HAP-1 (cell line): ENCODE measurements at regions not wholly inside any gene's neighbourhood (a gene's known extent, or its start where the extent isn't known, plus 50 kb on each side); places are given as distances from the start of the nearest gene placed in this dataset.
"Not testable (repeated sequence)": the region's sequence is repeated elsewhere in the genome, so short reads cannot be mapped to it uniquely, and the experiment has no call there.

Source experiments
- DNase-seq, 2 experiments: peaks; one replicate each; pipeline ENCODE4 v3.0.0-alpha.2; 2016 to 2020; ENCODE audit warnings: low spot score in 2 of 2
- H3K27me3 ChIP-seq: fragments of 250-450 bp; sonication (Bioruptor Pico); 2 replicates; pipeline ENCODE4 v1.5.1; 2020; ENCODE audit warnings: low read depth, mild to moderate bottlenecking, moderate library complexity
- H3K36me3 ChIP-seq: fragments of 250-450 bp; sonication (Bioruptor Pico); replicated peaks from 2 replicates; pipeline ENCODE4 v1.5.1; 2020; ENCODE audit warnings: mild to moderate bottlenecking
- H3K4me1 ChIP-seq: fragments of 250-450 bp; sonication (Bioruptor Pico); 2 replicates; pipeline ENCODE4 v1.5.1; 2020; ENCODE audit warnings: mild to moderate bottlenecking
- H3K4me3 ChIP-seq: fragments of 250-450 bp; sonication (Bioruptor Pico); 2 replicates; pipeline ENCODE4 v1.5.1; 2020; ENCODE audit warnings: mild to moderate bottlenecking, moderate library complexity
- H3K9me3 ChIP-seq: fragments of 250-450 bp; sonication (Bioruptor Pico); 2 replicates; pipeline ENCODE4 v1.5.1; 2020; ENCODE audit warnings: mild to moderate bottlenecking, moderate library complexity
- in situ Hi-C: fragments of 300-500 bp; cut with MboI; formaldehyde crosslinking; loops from 3 replicates; pipeline ENCODE4 v1.14.3; 2020; ENCODE audit warnings: low sequenced_read_pairs, inconsistent platforms, mixed read lengths

DNA sequence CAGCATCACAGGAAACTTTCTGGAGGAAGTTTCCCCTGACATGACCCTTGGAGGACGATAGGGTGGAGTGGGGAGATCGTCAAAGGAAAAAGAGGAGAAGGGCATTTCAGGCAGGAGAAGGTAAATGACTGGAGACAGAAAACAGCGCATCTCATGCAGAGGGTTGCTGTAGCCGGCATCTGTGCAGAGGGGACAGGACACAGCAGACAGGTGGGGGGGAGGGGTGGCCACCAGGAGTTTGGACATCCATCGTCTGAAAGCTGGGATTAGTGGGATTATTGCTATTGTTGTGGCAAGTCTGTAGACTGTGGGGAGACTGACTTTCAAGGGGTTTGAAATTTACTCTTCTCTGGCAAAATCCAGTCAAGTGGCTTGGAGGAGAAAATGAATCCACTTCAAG lies 463.9 kb downstream of the OMA1 start:
- Histone ChIP-seq H3K36me3 (no peaks in the 10 kb centered on the region), H3K9me3 (no peaks in the 10 kb centered on the region), H3K4me3 (no peak overlapping the region), H3K4me1 (no peaks in the 10 kb centered on the region), H3K27me3 (no peaks in the 10 kb centered on the region)
- in situ Hi-C loops, result no loop called here
- no peak for DNase-seq

DNA sequence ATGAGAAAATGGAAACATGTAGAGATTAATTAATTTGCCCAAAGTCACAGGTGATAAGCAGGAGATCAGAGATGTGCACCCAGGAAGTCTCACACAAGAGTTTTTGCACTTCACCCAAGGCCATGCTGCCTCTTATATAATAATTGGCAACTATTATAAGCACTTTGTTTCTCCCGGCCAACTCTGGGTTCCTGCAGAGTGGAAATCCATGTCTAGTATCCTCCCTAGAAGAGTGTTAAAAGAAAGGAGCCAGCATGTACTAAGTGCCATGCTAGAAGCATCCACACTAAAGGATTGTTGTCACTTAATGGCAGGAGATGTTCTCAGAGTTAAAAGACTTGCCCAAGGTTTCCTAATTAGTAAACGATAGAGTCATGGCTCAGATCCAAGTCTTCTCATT lies 470.3 kb downstream of the OMA1 start:
- Histone ChIP-seq H3K27me3 (no peaks in the 10 kb centered on the region), H3K4me1 (no peaks in the 10 kb centered on the region), H3K9me3 (no peaks in the 10 kb centered on the region), H3K36me3 (no peaks in the 10 kb centered on the region), H3K4me3 (no peak overlapping the region)
- in situ Hi-C loops, result no loop called here
- DNase-seq, result no peak

DNA sequence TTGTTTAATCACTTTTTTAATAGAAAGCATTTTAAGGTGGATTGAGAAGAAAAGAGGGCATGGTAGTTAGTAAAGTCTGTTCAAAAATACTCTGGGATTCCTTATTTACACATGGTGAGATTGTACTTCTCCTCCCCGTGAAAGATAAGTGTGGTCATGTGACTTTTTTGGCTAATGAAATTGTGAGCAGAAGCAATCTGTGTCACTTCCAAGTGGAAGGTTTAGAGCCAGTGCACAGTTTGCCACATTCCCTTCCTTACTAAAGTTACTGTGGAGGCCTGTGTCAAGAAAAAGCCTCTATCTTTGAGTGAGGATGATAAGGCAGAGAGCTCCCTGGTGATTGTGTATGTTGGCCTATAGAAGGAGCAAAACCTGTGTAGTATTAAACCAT lies 471.3 kb downstream of the OMA1 start:
- Histone ChIP-seq H3K9me3 (no peaks in the 10 kb centered on the region), H3K4me1 (no peaks in the 10 kb centered on the region), H3K27me3 (no peaks in the 10 kb centered on the region), H3K36me3 (no peaks in the 10 kb centered on the region), H3K4me3 (no peak overlapping the region)
- no peak for DNase-seq
- in situ Hi-C loops, result no loop called here

DNA sequence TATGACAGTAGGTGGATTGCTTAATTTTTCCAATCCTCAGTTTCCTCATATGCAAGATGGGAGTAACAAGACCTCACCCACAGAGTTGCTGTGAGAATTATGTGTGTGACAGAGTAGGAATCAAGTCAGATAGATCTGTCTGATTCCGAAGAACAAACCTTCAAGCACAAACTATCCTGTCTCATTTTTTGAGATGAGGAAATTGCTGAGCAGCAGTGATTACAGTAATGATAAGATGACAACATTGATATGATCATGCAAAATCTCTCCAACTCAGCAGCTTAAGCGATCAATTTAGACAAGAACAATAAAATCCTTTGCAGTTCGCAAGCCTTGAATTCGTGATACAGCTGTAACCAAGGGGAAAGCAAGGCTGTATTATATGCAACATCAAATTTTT lies 474.1 kb downstream of the OMA1 start:
- in situ Hi-C loops, result no loop called here
- Histone ChIP-seq H3K27me3 (no peaks in the 10 kb centered on the region), H3K9me3 (no peaks in the 10 kb centered on the region), H3K36me3 (no peaks in the 10 kb centered on the region), H3K4me1 (no peaks in the 10 kb centered on the region), H3K4me3 (no peak overlapping the region)
- DNase-seq, result no peak

DNA sequence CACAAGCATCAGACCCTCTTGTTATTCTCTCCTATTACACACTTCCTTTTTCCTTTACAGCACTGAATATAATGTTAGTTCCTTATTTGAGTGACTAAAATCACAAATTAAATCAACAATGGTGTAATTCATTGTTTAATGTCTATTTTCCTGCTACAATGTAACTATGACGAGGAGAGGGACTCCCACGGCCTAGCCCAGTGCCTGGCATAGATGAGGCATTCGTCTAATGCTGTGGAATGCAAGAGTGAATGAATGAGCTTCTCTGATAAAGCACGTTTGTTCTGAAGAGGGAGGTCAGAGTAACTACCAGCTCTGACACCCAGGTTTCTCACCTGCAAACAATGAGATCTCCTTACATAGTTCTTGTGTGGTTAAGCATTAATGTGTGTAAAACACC lies 479.4 kb downstream of the OMA1 start:
- Histone ChIP-seq H3K4me1 (no peaks in the 10 kb centered on the region), H3K9me3 (no peaks in the 10 kb centered on the region), H3K4me3 (no peak overlapping the region), H3K27me3 (no peaks in the 10 kb centered on the region), H3K36me3 (no peaks in the 10 kb centered on the region)
- in situ Hi-C loops, result no loop called here
- DNase-seq, result no peak

DNA sequence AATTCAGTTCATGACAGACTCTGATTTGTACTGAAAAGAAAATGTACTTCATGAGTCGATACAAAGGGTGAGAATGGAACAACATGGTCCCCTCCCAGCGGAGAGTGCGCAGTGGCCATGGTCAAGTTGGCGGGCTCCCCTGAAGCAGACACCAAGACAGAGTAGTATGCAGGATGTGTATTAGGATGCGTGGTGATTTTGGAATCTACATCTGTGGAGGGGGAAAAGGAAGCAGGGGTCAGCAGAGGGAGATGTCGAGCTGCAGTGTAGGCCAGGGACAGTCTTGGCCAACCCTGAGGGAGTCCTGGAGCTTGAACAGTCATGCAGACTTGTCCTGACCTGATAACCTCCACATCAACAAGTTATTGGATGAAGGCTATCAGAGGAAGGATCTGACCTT lies 481.0 kb downstream of the OMA1 start:
- no peaks in the 10 kb centered on the region for H3K9me3 ChIP-seq
- H3K4me3 ChIP-seq, result no peak overlapping the region
- in situ Hi-C loops, result no loop called here
- no peaks in the 10 kb centered on the region for H3K4me1 ChIP-seq
- H3K27me3 ChIP-seq, result no peaks in the 10 kb centered on the region
- no peak for DNase-seq
- no peaks in the 10 kb centered on the region for H3K36me3 ChIP-seq

DNA sequence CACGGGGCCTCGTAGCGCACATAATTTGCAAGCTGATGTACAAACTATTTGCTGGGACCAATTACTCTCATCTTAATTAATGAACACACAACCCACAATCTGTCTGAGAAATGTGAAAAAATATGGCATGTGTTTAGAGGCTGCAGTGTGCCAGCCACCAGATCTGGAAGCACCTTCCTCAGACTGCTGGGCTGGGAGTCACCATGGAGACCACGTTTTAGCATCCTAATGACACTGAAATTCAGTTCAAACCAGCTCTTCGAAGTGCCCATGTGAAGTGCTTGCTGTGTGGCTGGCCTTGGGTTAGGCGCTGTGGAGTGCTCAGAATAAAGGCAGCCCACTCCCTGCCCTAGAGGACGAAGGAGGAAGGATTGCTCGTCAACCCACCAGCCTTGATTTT lies 482.4 kb downstream of the OMA1 start:
- no peak for DNase-seq
- in situ Hi-C loops, result no loop called here
- H3K36me3 ChIP-seq, result no peaks in the 10 kb centered on the region
- H3K4me3 ChIP-seq, result no peak overlapping the region
- H3K9me3 ChIP-seq, result no peaks in the 10 kb centered on the region
- no peaks in the 10 kb centered on the region for H3K4me1 ChIP-seq
- no peaks in the 10 kb centered on the region for H3K27me3 ChIP-seq

DNA sequence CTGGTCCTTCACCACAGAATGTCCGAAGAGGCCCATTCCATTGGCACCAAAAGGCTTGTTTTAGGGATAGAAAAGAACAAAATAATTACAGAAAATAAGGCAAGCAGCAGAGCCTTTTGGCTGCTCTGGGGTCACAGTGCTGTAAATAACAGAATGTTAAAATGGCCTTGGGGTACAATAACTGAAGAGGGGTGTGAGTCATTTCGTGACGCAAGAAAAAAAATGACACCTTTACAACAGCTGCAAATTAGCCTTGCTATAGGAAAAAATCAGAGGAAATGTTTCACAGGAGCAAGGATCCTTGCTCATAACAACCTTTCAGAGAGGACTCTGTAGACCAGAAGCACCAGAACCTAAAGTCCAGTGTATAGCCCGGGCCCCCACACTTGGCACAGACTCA lies 483.4 kb downstream of the OMA1 start:
- H3K4me3 ChIP-seq, result no peak overlapping the region
- H3K4me1 ChIP-seq, result no peaks in the 10 kb centered on the region
- in situ Hi-C loops, result no loop called here
- no peaks in the 10 kb centered on the region for H3K36me3 ChIP-seq
- H3K27me3 ChIP-seq, result no peaks in the 10 kb centered on the region
- no peaks in the 10 kb centered on the region for H3K9me3 ChIP-seq
- DNase-seq, result no peak

DNA sequence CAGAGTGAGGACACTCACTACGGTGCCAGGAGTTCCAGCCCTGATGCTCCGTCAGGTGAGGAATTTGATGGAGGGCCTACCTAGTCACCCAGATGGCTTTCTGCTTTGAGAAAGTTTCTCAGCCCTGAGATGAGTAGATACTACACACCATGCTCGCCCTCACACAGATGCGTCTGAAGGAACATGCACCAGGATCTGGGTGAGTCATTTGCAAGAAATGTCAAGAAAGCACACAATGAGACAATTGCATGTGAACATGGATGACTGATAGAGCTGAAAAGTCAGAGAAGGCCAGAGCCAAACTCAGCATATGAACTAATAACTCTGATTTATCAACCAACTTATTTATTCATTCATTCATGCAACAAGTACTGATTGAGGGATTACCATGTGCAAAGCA lies 483.9 kb downstream of the OMA1 start:
- H3K27me3 ChIP-seq, result no peaks in the 10 kb centered on the region
- H3K36me3 ChIP-seq, result no peaks in the 10 kb centered on the region
- no peak overlapping the region for H3K4me3 ChIP-seq
- no peaks in the 10 kb centered on the region for H3K4me1 ChIP-seq
- H3K9me3 ChIP-seq, result no peaks in the 10 kb centered on the region
- in situ Hi-C loops, result no loop called here
- no peak for DNase-seq

DNA sequence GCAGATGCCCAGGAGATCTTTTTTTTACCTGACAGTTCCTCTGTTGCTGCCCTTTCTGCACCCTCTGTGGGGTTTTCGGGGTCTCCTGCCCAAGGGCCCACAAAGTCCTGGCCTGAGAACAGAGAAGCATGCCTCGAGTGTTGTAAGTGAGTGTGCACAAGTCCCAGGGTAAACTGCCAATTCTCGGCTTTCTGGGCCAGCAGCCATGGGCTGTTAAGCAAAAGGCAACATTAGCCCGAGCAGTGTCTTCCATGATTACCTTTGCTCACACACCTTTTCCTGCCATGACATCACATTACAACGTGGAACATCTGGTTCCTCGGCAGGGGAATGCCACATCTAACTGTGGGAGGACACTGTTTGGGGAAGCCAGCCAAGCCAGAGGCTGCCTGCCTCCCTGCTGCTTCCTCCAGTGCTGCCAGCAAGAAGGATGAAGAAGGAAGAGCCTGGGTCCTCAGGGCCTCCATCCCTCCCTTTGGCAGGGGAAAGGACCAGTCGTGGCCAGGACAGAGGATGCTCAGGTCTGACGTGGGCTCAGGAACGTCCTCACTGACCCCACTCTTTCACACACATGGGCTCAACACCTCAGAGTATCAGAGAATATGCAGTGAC lies 485.9 kb downstream of the OMA1 start:
- DNase-seq, result no peak
- no peaks in the 10 kb centered on the region for H3K9me3 ChIP-seq
- no peaks in the 10 kb centered on the region for H3K4me1 ChIP-seq
- in situ Hi-C loops, result no loop called here
- H3K36me3 ChIP-seq, result no peaks in the 10 kb centered on the region
- no peak overlapping the region for H3K4me3 ChIP-seq
- H3K27me3 ChIP-seq, result no peaks in the 10 kb centered on the region

DNA sequence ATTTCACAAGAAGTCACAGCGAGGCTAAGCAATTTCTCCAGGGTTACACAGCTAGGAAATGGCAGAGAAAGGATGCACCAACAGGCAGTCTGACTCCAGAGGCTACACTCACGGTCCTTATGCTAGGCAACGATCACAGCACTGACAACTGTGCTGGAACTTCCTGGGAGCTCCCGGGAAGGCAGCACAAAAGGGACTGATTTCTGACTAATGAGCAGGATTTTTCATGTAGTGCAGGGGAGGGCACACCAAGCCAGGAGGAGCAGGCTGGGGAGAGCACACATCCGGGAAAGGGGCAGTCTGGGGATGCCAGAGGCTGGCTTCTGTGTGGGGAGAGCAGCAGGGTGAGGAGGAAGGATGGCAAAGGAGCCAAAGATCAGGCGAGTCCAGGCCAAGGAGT lies 486.7 kb downstream of the OMA1 start:
- Histone ChIP-seq H3K36me3 (no peaks in the 10 kb centered on the region), H3K4me1 (no peaks in the 10 kb centered on the region), H3K9me3 (no peaks in the 10 kb centered on the region), H3K4me3 (no peak overlapping the region), H3K27me3 (no peaks in the 10 kb centered on the region)
- in situ Hi-C loops, result no loop called here
- DNase-seq, result no peak

DNA sequence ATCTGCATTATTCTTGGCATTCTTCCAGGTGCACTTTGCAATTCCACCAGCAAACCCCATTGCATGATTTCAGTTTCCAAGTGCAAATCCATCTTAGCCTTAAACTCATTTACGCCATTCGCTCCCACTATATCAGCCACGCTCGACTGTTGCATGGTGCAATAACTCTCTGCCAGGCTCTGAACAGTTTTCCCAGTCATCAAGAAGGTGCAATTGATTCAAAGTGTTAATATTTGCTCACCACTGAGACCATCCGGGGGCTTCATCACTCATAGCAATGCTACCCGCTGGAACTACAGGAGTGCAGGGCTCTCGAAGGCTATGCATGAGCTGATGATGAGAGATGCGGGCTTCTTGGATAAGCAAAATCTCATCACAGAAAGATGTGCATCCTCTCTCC lies 488.2 kb downstream of the OMA1 start:
- Histone ChIP-seq H3K27me3 (no peaks in the 10 kb centered on the region), H3K4me3 (no peak overlapping the region), H3K36me3 (no peaks in the 10 kb centered on the region), H3K9me3 (no peaks in the 10 kb centered on the region), H3K4me1 (no peaks in the 10 kb centered on the region)
- no peak for DNase-seq
- in situ Hi-C loops, result no loop called here

DNA sequence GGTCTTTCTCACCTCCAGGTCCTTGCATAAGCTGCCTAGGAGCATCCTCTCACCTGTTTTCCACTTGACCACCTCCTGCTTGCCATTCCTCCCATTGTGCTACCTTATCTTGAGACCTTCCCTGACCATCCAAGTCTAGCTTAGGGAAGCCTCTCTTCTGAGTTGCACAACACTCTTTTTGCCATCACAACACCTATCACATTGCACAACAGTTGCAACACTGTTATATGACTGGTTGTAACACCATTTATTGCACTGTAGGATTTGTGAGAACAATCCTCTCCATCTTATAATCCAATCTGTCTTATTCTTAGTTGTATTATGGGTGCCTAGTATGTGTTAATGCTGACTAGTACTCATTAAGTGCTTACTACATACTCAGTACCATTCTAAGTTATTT lies 488.7 kb downstream of the OMA1 start:
- in situ Hi-C loops, result no loop called here
- Histone ChIP-seq H3K9me3 (no peaks in the 10 kb centered on the region), H3K4me3 (no peak overlapping the region), H3K4me1 (no peaks in the 10 kb centered on the region), H3K36me3 (no peaks in the 10 kb centered on the region), H3K27me3 (no peaks in the 10 kb centered on the region)
- no peak for DNase-seq

DNA sequence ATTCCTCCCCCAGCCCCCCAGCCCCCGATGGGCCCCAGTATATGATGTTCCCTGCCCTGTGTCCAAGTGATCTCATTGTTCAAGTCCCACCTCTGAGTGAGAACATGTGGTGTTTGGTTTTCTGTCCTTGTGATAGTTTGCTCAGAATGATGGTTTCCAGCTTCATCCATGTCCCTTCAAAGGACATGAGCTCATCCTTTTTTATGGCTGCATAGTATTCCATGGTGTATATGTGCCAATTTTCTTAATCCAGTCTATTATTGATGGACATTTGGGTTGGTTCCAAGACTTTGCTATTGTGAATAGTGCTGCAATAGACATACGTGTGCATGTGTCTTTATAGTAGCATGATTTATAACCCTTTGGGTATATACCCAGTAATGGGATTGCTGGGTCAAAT lies 495.3 kb downstream of the OMA1 start:
- H3K4me1 ChIP-seq, in situ Hi-C loops, H3K4me3 ChIP-seq, DNase-seq, H3K27me3 ChIP-seq, H3K9me3 ChIP-seq, H3K36me3 ChIP-seq: not testable (repeated sequence)

DNA sequence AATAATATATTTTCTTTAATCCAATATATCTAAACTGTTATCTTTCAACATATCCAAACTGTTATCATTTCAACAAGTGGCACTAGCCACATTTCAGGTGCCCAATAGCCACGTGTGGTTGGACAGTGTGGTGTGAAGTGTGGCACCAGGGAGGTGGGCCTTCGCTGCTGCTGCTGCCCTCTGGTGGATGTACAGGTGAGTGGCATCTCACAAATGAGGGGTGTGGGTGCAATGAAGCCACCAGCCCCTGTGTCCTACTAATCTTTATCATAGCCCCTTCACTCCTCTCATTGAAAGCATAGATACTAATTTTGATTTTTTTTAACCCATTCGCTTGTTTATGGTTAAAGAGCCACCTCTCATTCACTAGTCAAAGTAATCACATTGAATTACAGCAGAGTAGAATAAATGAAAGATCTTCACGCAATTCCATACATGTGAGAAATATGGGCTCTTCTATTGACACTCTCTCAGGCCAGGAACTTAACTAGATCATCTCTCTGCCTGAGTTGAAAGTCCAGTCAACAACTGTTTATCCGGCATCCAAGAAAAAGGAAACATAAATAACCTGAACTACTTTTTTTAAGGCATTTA lies 499.2 kb downstream of the OMA1 start:
- H3K36me3 ChIP-seq, result no peaks in the 10 kb centered on the region
- H3K4me3 ChIP-seq, result no peak overlapping the region
- in situ Hi-C loops, result no loop called here
- H3K9me3 ChIP-seq, result no peaks in the 10 kb centered on the region
- no peaks in the 10 kb centered on the region for H3K4me1 ChIP-seq
- H3K27me3 ChIP-seq, result no peaks in the 10 kb centered on the region
- DNase-seq, result peak; percentile 3 to 54
